ENCODE measurements at regions not wholly inside any gene's neighbourhood (a gene's known extent, or its start where the extent isn't known, plus 50 kb on each side); places are given as distances from the start of the nearest gene placed in this dataset.

DNA sequence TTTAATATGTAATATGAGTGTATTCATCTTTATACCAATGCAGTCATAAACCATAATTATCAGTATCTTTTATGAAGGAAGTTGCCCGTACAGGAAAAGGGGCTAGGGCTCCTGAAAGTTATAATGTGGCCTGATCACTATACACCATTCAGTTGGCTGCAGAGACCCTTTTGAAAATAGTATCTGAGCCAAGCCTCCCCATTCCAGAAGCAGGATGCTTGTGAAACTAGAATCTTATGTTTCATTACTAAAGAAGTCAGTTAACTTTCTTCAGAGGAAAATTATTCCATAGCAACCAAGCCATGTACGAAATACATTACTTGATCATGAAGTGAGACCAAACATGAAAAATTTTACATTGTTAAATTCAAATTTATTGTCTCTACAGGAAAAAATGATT is 251.5 kb upstream of the TCF21 start:
- Histone ChIP-seq H3K36me3 (ENCODE audit: control insufficient read depth, insufficient read depth, low read length) (no peaks in the 10 kb centered on the region), H3K9me3 (replicated peaks; ENCODE audit: control insufficient read depth, insufficient read depth, low read depth, low read length) (no peaks in the 10 kb centered on the region), H3K4me1 (replicated peaks in 1 of 2; ENCODE audit: control insufficient read depth in 2 of 2, insufficient read depth in 2 of 2, low read length in 2 of 2) (no peaks in the 10 kb centered on the region), H2AFZ (ENCODE audit: low read depth, low read length) (no peak overlapping the region), H3K27ac (ENCODE audit: extremely low read depth, low read depth, low read length) (no peak overlapping the region), H3K9me1 (ENCODE audit: control insufficient read depth, insufficient read depth, low read length) (no peaks in the 10 kb centered on the region), H3K4me3 (no peak overlapping the region), H3K4me2 (ENCODE audit: insufficient read depth, low read length) (no peak overlapping the region), H3K9ac (ENCODE audit: insufficient read depth in 1 of 2, low read depth in 2 of 2, low read length in 2 of 2) (no peak overlapping the region), H4K20me1 (replicated peaks; ENCODE audit: control insufficient read depth, insufficient read depth, low read length) (no peaks in the 10 kb centered on the region), H3K27me3 (ENCODE audit: control insufficient read depth in 2 of 2, insufficient read depth in 2 of 2, low read length in 2 of 2) (no peaks in the 10 kb centered on the region), H3K79me2 (ENCODE audit: control insufficient read depth, insufficient read depth, low read length) (no peaks in the 10 kb centered on the region)
- no peak for ATAC-seq
- POLR2A ChIA-PET = no interaction called here
- TF ChIP-seq PCBP1 (IDR thresholded peaks at IDR 0.05; ENCODE audit: low read depth, low read length, poor library complexity, severe bottlenecking) (no peak), TRIM24 (IDR thresholded peaks at IDR 0.05) (no peak), NONO (IDR thresholded peaks at IDR 0.05; ENCODE audit: low read depth in 2 of 2, low read length in 1 of 2) (no peak), MCM3 (IDR thresholded peaks at IDR 0.05) (no peak), KLF1 (tag; IDR thresholded peaks at IDR 0.05) (no peak), PHF21A (IDR thresholded peaks at IDR 0.05; ENCODE audit: borderline replicate concordance, low read depth) (no peak), MAFG (tag; conservative IDR thresholded peaks at IDR 0.05) (no peak), TEAD2 (tag; IDR thresholded peaks at IDR 0.05) (no peak), RAD51 (IDR thresholded peaks at IDR 0.05; ENCODE audit: borderline replicate concordance, low read depth) (no peak)
- TF ChIP-seq, protein P1, sequence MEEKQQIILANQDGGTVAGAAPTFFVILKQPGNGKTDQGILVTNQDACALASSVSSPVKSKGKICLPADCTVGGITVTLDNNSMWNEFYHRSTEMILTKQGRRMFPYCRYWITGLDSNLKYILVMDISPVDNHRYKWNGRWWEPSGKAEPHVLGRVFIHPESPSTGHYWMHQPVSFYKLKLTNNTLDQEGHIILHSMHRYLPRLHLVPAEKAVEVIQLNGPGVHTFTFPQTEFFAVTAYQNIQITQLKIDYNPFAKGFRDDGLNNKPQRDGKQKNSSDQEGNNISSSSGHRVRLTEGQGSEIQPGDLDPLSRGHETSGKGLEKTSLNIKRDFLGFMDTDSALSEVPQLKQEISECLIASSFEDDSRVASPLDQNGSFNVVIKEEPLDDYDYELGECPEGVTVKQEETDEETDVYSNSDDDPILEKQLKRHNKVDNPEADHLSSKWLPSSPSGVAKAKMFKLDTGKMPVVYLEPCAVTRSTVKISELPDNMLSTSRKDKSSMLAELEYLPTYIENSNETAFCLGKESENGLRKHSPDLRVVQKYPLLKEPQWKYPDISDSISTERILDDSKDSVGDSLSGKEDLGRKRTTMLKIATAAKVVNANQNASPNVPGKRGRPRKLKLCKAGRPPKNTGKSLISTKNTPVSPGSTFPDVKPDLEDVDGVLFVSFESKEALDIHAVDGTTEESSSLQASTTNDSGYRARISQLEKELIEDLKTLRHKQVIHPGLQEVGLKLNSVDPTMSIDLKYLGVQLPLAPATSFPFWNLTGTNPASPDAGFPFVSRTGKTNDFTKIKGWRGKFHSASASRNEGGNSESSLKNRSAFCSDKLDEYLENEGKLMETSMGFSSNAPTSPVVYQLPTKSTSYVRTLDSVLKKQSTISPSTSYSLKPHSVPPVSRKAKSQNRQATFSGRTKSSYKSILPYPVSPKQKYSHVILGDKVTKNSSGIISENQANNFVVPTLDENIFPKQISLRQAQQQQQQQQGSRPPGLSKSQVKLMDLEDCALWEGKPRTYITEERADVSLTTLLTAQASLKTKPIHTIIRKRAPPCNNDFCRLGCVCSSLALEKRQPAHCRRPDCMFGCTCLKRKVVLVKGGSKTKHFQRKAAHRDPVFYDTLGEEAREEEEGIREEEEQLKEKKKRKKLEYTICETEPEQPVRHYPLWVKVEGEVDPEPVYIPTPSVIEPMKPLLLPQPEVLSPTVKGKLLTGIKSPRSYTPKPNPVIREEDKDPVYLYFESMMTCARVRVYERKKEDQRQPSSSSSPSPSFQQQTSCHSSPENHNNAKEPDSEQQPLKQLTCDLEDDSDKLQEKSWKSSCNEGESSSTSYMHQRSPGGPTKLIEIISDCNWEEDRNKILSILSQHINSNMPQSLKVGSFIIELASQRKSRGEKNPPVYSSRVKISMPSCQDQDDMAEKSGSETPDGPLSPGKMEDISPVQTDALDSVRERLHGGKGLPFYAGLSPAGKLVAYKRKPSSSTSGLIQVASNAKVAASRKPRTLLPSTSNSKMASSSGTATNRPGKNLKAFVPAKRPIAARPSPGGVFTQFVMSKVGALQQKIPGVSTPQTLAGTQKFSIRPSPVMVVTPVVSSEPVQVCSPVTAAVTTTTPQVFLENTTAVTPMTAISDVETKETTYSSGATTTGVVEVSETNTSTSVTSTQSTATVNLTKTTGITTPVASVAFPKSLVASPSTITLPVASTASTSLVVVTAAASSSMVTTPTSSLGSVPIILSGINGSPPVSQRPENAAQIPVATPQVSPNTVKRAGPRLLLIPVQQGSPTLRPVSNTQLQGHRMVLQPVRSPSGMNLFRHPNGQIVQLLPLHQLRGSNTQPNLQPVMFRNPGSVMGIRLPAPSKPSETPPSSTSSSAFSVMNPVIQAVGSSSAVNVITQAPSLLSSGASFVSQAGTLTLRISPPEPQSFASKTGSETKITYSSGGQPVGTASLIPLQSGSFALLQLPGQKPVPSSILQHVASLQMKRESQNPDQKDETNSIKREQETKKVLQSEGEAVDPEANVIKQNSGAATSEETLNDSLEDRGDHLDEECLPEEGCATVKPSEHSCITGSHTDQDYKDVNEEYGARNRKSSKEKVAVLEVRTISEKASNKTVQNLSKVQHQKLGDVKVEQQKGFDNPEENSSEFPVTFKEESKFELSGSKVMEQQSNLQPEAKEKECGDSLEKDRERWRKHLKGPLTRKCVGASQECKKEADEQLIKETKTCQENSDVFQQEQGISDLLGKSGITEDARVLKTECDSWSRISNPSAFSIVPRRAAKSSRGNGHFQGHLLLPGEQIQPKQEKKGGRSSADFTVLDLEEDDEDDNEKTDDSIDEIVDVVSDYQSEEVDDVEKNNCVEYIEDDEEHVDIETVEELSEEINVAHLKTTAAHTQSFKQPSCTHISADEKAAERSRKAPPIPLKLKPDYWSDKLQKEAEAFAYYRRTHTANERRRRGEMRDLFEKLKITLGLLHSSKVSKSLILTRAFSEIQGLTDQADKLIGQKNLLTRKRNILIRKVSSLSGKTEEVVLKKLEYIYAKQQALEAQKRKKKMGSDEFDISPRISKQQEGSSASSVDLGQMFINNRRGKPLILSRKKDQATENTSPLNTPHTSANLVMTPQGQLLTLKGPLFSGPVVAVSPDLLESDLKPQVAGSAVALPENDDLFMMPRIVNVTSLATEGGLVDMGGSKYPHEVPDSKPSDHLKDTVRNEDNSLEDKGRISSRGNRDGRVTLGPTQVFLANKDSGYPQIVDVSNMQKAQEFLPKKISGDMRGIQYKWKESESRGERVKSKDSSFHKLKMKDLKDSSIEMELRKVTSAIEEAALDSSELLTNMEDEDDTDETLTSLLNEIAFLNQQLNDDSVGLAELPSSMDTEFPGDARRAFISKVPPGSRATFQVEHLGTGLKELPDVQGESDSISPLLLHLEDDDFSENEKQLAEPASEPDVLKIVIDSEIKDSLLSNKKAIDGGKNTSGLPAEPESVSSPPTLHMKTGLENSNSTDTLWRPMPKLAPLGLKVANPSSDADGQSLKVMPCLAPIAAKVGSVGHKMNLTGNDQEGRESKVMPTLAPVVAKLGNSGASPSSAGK (IDR thresholded peaks at IDR 0.05) = no peak
- intact Hi-C loops (cut with micrococcal nuclease) = no loop called here
- FAIRE-seq = no peak
- in situ Hi-C loops (cut with MboI) = no loop called here
- CTCF ChIA-PET (ENCODE audit: low intra/inter-chr PET ratio) = no interaction called here
- BruUV-seq (replicated peaks) = no TSS peak
- DNase-seq (ENCODE audit: extremely low read depth in 1 of 4, low spot score in 3 of 4) = no peak
- 0% methylated on average over 2 of the region's 2 CpGs for WGBS (ENCODE audit: insufficient coverage, low coverage, missing lambda C conversion rate)

All from K562 (cell line).